Lower leg skin (tissue), 3 donors: ENCODE measurements at regions not wholly inside any gene's neighbourhood (a gene's known extent, or its start where the extent isn't known, plus 50 kb on each side); places are given as distances from the start of the nearest gene placed in this dataset.

Source experiments
- POLR2A ChIP-seq, 2 donors: fragments of 450-650 bp; IDR thresholded peaks; one replicate each; pipeline ENCODE4 v1.6.1; 2016 to 2017; ENCODE audit warnings: antibody characterized with exemption in 2 of 2, mild to moderate bottlenecking in 1 of 2, moderate library complexity in 1 of 2
- TF ChIP-seq, protein P1 (sequence below), 3 donors: fragments of 450-650 bp; IDR thresholded peaks; one replicate each; pipeline ENCODE4 v1.5.1; 2016; ENCODE audit warnings: antibody characterized with exemption in 3 of 3, mild to moderate bottlenecking in 3 of 3, moderate library complexity in 2 of 3

GRCh38 chr10:93182049-93182327 lies 108.3 kb downstream of the CYP26A1 start:
- TF ChIP-seq, protein P1, sequence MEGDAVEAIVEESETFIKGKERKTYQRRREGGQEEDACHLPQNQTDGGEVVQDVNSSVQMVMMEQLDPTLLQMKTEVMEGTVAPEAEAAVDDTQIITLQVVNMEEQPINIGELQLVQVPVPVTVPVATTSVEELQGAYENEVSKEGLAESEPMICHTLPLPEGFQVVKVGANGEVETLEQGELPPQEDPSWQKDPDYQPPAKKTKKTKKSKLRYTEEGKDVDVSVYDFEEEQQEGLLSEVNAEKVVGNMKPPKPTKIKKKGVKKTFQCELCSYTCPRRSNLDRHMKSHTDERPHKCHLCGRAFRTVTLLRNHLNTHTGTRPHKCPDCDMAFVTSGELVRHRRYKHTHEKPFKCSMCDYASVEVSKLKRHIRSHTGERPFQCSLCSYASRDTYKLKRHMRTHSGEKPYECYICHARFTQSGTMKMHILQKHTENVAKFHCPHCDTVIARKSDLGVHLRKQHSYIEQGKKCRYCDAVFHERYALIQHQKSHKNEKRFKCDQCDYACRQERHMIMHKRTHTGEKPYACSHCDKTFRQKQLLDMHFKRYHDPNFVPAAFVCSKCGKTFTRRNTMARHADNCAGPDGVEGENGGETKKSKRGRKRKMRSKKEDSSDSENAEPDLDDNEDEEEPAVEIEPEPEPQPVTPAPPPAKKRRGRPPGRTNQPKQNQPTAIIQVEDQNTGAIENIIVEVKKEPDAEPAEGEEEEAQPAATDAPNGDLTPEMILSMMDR (IDR thresholded peaks at IDR 0.05), result no peak
- TF ChIP-seq POLR2A (IDR thresholded peaks at IDR 0.05), result no peak
